IPS DF 6.9 (cell line): ENCODE measurements at regions not wholly inside any gene's neighbourhood (a gene's known extent, or its start where the extent isn't known, plus 50 kb on each side); places are given as distances from the start of the nearest gene placed in this dataset.

ENCODE experiments used
- DNase-seq: peaks from one replicate; pipeline ENCODE4 v3.0.0-alpha.2; 2013; ENCODE audit warnings: low read depth, low spot score
- H3K27ac ChIP-seq: one replicate; pipeline ENCODE4 v1.5.1; 2013; ENCODE audit warnings: low read length, control low read depth
- H3K27me3 ChIP-seq: 2 replicates; pipeline ENCODE4 v1.6.1; 2013; ENCODE audit warnings: mild to moderate bottlenecking, low read length; ENCODE audit not compliant: control insufficient read depth, insufficient read depth
- H3K36me3 ChIP-seq: 2 replicates; pipeline ENCODE4 v1.6.1; 2013; ENCODE audit warnings: low read length; ENCODE audit not compliant: control insufficient read depth, insufficient read depth
- H3K4me1 ChIP-seq: 2 replicates; pipeline ENCODE4 v1.6.1; 2013; ENCODE audit warnings: low read length; ENCODE audit not compliant: control insufficient read depth, insufficient read depth
- H3K4me3 ChIP-seq: 2 replicates; pipeline ENCODE4 v1.5.1; 2013; ENCODE audit warnings: mild to moderate bottlenecking, low read length
- H3K9me3 ChIP-seq: 2 replicates; pipeline ENCODE4 v1.6.1; 2013; ENCODE audit warnings: low read length, inconsistent platforms; ENCODE audit not compliant: control insufficient read depth, insufficient read depth
- WGBS: extraction: QIAGEN DNeasy Blood & Tissue Kit; methylation state at CpG from one replicate; pipeline ENCODE4 v1.1.7; 2013; ENCODE audit warnings: mixed read lengths, missing lambda C conversion rate; ENCODE audit not compliant: insufficient read length, insufficient coverage; 5-methylcytosine and 5-hydroxymethylcytosine counted together

DNA sequence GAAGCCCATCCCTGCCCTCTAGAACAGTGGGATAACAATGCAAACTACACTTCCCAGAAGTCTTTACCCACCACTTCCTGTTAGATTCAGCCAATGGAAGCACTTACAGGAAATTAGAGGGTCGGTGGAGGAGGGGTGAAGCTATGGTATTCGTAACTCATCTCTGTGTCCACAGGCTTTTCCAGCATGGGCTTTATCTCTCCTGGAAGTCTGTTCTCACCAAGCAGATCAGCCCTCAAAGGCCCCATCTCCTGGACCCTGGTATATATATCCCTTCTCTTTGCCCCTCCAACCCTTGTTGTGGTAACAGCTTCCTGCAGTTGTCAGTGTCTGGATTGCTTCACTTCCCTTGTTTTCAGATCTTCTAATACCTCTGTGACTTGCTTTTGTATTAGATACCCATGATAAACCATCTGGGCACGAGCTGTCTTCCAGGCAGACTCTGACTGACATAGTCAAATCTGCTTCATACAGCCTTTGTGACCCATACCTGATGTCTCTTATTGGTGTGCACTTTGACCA is 475.0 kb upstream of the POU3F3 start:
- H3K4me1 ChIP-seq, result no peaks in the 10 kb centered on the region
- H3K9me3 ChIP-seq, result no peaks in the 10 kb centered on the region
- WGBS, result no CpG with 5 or more reads among the region's 3 CpGs
- peak; percentile 20 for DNase-seq
- H3K4me3 ChIP-seq, result no peak overlapping the region
- no peaks in the 10 kb centered on the region for H3K27me3 ChIP-seq
- H3K27ac ChIP-seq, result no peak overlapping the region
- H3K36me3 ChIP-seq, result no peaks in the 10 kb centered on the region

DNA sequence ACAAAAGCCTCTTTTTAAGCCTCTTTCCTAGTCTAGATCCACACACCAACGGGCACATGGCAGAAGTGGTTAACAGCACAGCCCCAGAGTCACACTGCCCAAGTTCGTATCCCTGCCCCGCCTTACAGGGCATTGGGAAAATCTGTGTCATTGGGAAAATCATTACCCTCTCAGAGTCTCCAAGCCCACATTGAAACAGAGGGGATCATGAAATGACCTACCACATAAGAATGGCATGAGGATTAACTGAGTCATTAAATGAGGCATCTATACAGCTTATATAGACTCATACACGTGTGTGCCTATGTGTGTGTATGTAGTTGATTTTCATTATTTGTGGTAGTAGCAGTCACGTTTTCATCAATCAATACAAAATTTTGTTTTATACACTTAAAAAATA is 469.0 kb upstream of the POU3F3 start:
- no peak for DNase-seq
- H3K27ac ChIP-seq, result no peak overlapping the region
- H3K9me3 ChIP-seq, result no peaks in the 10 kb centered on the region
- H3K36me3 ChIP-seq, result no peaks in the 10 kb centered on the region
- no peaks in the 10 kb centered on the region for H3K4me1 ChIP-seq
- no CpG with 5 or more reads among the region's 5 CpGs for WGBS
- H3K27me3 ChIP-seq, result no peaks in the 10 kb centered on the region
- H3K4me3 ChIP-seq, result no peak overlapping the region

DNA sequence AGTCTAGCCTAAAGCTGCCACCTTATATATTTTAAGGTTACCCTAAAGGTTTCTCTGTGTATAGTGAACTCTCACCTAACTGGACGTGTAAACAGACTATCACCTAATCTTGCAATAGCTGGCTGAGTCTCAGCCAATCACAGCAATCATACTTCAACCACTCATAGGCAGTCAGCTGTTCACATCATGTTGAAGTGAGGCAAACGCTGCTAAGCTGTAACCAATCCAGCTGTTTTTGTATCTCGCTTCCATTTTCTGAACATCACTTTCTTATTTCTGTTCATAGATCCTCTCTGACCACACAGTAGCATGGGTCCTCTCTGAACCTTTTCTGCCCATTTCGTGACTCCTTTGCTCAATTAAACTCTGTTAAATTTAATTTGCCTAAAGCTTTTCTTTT is 468.2 kb upstream of the POU3F3 start:
- Histone ChIP-seq H3K36me3 (no peaks in the 10 kb centered on the region), H3K4me3 (no peak overlapping the region), H3K27me3 (no peaks in the 10 kb centered on the region), H3K27ac (no peak overlapping the region), H3K4me1 (no peaks in the 10 kb centered on the region), H3K9me3 (no peaks in the 10 kb centered on the region)
- no CpG with 5 or more reads among the region's 4 CpGs for WGBS
- DNase-seq, result no peak

DNA sequence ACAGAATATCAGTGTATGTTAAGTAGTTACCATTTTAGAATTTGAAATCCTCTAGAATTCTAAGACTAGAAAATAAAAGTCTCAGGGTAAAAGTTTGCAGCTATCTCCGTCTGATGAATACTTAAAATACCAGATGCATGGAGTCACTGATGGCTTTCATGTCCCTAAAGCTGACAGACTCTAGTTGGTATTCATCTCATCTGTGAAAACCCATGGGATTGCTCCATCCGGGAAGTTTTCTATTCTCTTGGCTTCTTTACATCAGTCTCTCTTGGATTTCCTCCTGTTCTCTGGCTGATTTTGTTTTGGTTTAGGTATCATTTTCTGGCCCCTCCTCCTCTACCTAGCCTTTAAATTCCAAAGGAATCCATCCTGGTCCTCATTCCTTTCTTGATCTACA is 465.6 kb upstream of the POU3F3 start:
- WGBS, result no CpG with 5 or more reads among the region's 2 CpGs
- Histone ChIP-seq H3K4me3 (no peak overlapping the region), H3K9me3 (no peaks in the 10 kb centered on the region), H3K4me1 (no peaks in the 10 kb centered on the region), H3K27ac (no peak overlapping the region), H3K36me3 (no peaks in the 10 kb centered on the region), H3K27me3 (no peaks in the 10 kb centered on the region)
- DNase-seq, result no peak

DNA sequence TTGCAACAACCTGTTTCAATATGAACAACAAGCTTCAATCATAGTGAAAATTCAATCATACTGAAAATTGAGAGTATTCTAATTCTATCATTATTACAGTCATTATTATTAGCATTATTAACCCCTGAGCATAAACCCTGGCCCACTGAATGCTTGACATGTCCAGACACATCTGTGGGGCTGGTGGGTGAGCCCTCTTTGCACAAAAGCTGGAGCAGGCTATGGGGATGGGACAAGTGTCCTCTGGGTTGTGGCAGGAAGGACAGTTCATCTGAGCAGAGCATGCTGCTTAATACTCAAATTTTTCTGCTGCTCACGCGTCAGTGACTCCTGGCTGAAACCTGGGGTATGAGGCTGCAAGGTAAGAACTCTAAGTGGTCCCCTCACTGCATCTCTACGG is 451.1 kb upstream of the POU3F3 start:
- Histone ChIP-seq H3K27ac (no peak overlapping the region), H3K4me1 (no peaks in the 10 kb centered on the region), H3K9me3 (no peaks in the 10 kb centered on the region), H3K27me3 (no peaks in the 10 kb centered on the region), H3K36me3 (no peaks in the 10 kb centered on the region), H3K4me3 (no peak overlapping the region)
- no peak for DNase-seq
- WGBS, result no CpG with 5 or more reads among the region's 3 CpGs

DNA sequence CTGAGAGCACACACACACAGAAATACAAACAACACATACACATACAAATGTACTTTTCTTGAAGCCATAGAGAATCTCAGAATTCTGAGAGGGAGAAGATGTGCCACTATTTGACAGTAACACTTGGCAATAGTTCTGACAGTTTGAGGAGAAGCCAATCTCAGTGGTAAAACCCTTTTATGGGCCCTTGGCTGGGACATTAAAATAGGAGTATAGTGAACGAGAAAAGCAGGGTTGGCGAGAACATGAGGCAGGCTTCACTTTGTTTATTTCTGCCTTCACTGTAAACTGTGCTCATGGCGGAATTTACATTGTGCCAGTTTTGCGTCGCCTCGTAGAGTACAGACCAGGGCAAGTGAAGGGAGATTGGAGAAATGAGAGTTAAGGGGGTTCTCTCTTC is 449.4 kb upstream of the POU3F3 start:
- no peaks in the 10 kb centered on the region for H3K4me1 ChIP-seq
- H3K36me3 ChIP-seq, result no peaks in the 10 kb centered on the region
- DNase-seq, result no peak
- H3K4me3 ChIP-seq, result no peak overlapping the region
- no peaks in the 10 kb centered on the region for H3K27me3 ChIP-seq
- H3K27ac ChIP-seq, result no peak overlapping the region
- WGBS, result no CpG with 5 or more reads among the region's 6 CpGs
- H3K9me3 ChIP-seq, result no peaks in the 10 kb centered on the region

DNA sequence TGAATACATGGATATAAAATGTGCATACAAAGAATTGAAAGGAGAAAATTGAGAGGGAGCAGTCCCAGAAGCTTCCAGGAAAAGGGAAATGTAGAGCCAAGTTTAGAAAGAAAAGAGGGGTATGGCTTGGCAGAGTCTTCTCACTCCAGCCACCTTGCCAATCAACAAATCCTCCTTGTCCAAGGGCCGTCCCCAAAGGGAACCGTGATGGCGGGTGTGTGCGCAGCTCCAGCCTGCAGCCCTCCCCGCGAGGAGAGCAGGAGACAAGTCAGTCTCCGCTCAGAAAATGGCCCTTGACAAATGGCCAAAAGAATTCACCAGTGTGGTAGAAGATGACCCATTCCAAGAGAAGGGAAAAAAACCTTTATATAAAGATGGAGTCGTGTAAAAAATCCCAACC is 448.3 kb upstream of the POU3F3 start:
- no CpG with 5 or more reads among the region's 8 CpGs for WGBS
- Histone ChIP-seq H3K4me3 (no peak overlapping the region), H3K27me3 (no peaks in the 10 kb centered on the region), H3K9me3 (no peaks in the 10 kb centered on the region), H3K27ac (no peak overlapping the region), H3K4me1 (no peaks in the 10 kb centered on the region), H3K36me3 (no peaks in the 10 kb centered on the region)
- DNase-seq, result no peak

DNA sequence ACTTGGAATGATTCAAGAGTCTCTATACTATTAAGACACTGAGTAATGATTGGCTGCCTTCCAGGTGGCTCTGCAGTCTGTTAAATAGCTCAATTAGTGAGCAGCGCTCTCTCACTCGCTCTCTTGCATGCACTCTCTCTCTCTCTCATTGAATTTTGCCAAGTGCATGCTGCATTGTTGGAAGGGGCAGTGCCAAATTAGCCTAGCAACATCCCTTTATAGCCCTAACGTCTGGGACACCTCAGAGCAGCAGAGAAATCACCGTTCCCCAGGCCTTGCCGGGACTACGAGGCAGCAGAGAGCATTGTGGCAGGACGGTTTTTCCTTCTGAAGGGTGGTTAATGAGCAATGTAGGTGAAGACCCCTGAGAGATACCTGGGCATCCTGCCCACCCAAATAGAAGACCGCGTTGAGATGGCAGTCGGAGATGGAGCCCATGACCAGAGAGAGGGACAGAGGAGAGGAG is 447.6 kb upstream of the POU3F3 start:
- H3K9me3 ChIP-seq, result no peaks in the 10 kb centered on the region
- H3K4me1 ChIP-seq, result no peaks in the 10 kb centered on the region
- no peak overlapping the region for H3K27ac ChIP-seq
- no CpG with 5 or more reads among the region's 10 CpGs for WGBS
- H3K36me3 ChIP-seq, result no peaks in the 10 kb centered on the region
- H3K4me3 ChIP-seq, result no peak overlapping the region
- DNase-seq, result no peak
- H3K27me3 ChIP-seq, result no peaks in the 10 kb centered on the region

DNA sequence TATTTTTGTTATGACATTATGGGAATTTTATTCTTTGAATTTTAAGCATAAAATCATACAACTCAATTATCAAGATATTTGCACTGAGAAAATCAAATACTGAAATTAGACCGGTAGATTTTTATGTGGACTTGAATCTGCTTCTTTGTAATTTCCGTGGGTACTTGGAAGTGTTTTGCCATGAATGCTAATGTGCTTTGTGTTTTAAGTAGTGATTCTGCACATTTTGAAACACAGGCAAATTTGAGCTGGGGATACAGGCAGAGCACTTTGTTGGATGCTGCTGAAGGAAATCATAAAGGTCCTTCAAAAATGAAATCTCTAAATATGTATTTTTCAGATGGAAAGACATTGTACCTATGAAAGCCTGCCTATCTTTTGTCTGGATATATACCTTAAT is 446.3 kb upstream of the POU3F3 start:
- no peaks in the 10 kb centered on the region for H3K4me1 ChIP-seq
- no peaks in the 10 kb centered on the region for H3K27me3 ChIP-seq
- no peak overlapping the region for H3K4me3 ChIP-seq
- no CpG with 5 or more reads among the region's 2 CpGs for WGBS
- no peak for DNase-seq
- H3K36me3 ChIP-seq, result no peaks in the 10 kb centered on the region
- H3K9me3 ChIP-seq, result no peaks in the 10 kb centered on the region
- no peak overlapping the region for H3K27ac ChIP-seq

DNA sequence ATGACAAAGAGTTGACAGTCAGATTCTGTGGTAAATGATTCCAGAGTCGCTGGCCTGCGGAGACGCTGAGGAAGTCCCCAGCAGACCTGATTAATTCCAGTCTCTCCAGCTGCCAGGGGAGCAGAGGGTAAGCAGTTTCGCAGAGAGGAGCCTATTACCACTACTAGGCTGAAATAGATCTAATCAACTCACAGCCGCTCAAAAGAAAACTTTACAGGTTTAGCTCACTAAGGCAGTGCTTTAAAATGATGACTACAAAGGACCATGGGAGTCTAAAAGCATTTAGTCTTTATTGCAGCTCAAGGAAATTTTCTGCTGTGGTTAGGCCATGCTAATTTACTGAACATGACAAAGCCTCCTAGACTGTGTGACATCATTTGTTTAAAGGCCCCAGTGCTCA is 445.6 kb upstream of the POU3F3 start:
- no peaks in the 10 kb centered on the region for H3K36me3 ChIP-seq
- no peak for DNase-seq
- no peaks in the 10 kb centered on the region for H3K4me1 ChIP-seq
- H3K27me3 ChIP-seq, result no peaks in the 10 kb centered on the region
- H3K4me3 ChIP-seq, result no peak overlapping the region
- no peaks in the 10 kb centered on the region for H3K9me3 ChIP-seq
- no CpG with 5 or more reads among the region's 5 CpGs for WGBS
- H3K27ac ChIP-seq, result no peak overlapping the region

DNA sequence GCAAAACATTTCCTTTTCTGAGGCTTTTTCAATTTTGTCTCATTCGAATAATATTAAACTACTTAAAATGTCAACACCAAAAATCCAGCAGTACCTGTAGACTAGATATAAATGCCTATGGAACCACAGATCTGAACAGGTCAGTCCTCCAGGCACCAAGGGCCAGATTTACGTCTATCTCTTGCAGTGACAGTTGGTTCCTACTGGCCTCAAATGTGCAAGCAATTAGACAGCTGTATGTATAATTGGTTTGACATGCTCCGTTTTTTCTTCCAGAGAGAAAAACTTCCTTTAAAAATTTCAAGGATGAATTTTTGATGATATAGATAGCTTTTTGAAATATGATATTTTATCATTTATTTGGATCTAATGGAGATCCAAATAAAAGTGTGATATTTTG is 443.8 kb upstream of the POU3F3 start:
- no peaks in the 10 kb centered on the region for H3K9me3 ChIP-seq
- H3K36me3 ChIP-seq, result no peaks in the 10 kb centered on the region
- DNase-seq, result no peak
- no peaks in the 10 kb centered on the region; the same call in 1 of the 2 replicates for H3K4me1 ChIP-seq
- no peak overlapping the region for H3K4me3 ChIP-seq
- WGBS, result no CpG with 5 or more reads among the region's 3 CpGs
- no peak overlapping the region for H3K27ac ChIP-seq
- no peaks in the 10 kb centered on the region for H3K27me3 ChIP-seq
